B cell (primary cell): ENCODE measurements at regions not wholly inside any gene's neighbourhood (a gene's known extent, or its start where the extent isn't known, plus 50 kb on each side); places are given as distances from the start of the nearest gene placed in this dataset.

Source experiments
- ATAC-seq: fragments of 200-7000 bp; cut with Tn5 transposase; one replicate; pipeline ENCODE4 v1.10.0; 2021; ENCODE audit warnings: low read depth, mild to moderate bottlenecking, moderate number of reproducible peaks, moderate library complexity
- CTCF ChIA-PET: fragments of 350-600 bp; sonication (Branson Sonifier 250); formaldehyde crosslinking; loops from one replicate; lab custom pipeline; 2021; ENCODE audit warnings: antibody characterized with exemption, inconsistent platforms; lab: Charles Lee
- POLR2A ChIA-PET: fragments of 350-600 bp; sonication (Branson Sonifier 250); formaldehyde crosslinking; loops from one replicate; lab custom pipeline; 2021; ENCODE audit warnings: antibody characterized with exemption; lab: Charles Lee
- DNase-seq: peaks from one replicate; pipeline ENCODE4 v3.0.0; 2013
- H2AFZ ChIP-seq: 2 replicates; pipeline ENCODE4 v1.6.1; 2012; ENCODE audit warnings: mild to moderate bottlenecking, low read depth, low read length; ENCODE audit not compliant: insufficient read depth, poor library complexity, severe bottlenecking
- H3K27ac ChIP-seq, 2 donors: 1 replicate in 1 of 2; 2 replicates in 1 of 2; pipeline ENCODE4 v1.5.1; 2012 to 2013; ENCODE audit warnings: low read length in 2 of 2, mild to moderate bottlenecking in 2 of 2, moderate library complexity in 1 of 2
- H3K27me3 ChIP-seq, 4 experiments: fragments of 200-600 bp in 1 of 4; sonication (generic) in 1 of 4; replicated peaks in 1 of 4; 1 replicate in 2 of 4; 2 replicates in 2 of 4; pipeline versions ENCODE4 v1.6.1 to v1.7.0; 2013 to 2016; ENCODE audit warnings: low read length in 3 of 4, mild to moderate bottlenecking in 2 of 4, mixed read lengths in 1 of 4, moderate library complexity in 1 of 4; ENCODE audit not compliant: insufficient read depth in 4 of 4, control insufficient read depth in 3 of 4; ENCODE audit errors: control extremely low read depth in 1 of 4
- H3K36me3 ChIP-seq, 2 experiments: replicated peaks in 1 of 2; 1 replicate in 1 of 2; 2 replicates in 1 of 2; pipeline versions ENCODE4 v1.6.1 to v1.7.1; 2013; ENCODE audit warnings: low read length in 1 of 2; ENCODE audit not compliant: insufficient read depth in 2 of 2, control insufficient read depth in 1 of 2; ENCODE audit errors: control extremely low read depth in 1 of 2, extremely low read depth in 1 of 2
- H3K4me1 ChIP-seq, 2 donors: fragments of 200-600 bp in 1 of 2; sonication (generic) in 1 of 2; 1 replicate in 1 of 2; 2 replicates in 1 of 2; pipeline versions ENCODE4 v1.5.1 to v1.6.1; 2013 to 2017; ENCODE audit warnings: low read length in 2 of 2; ENCODE audit not compliant: control insufficient read depth in 2 of 2, insufficient read depth in 2 of 2
- H3K4me2 ChIP-seq: replicated peaks from 2 replicates; pipeline ENCODE3; 2012; ENCODE audit warnings: mild to moderate bottlenecking, low read depth, low read length; ENCODE audit not compliant: poor library complexity, severe bottlenecking
- H3K4me3 ChIP-seq, 5 experiments: fragments of 200-600 bp in 1 of 5; sonication (generic) in 1 of 5; 1 replicate in 3 of 5; 2 replicates in 2 of 5; pipeline versions ENCODE4 v1.5.1 to v1.7.0; 2011 to 2016; ENCODE audit warnings: low read length in 4 of 5, mild to moderate bottlenecking in 4 of 5, low read depth in 2 of 5, control low read depth in 1 of 5, moderate library complexity in 1 of 5; ENCODE audit not compliant: insufficient read depth in 1 of 5; ENCODE audit errors: control extremely low read depth in 1 of 5, extremely low read depth in 1 of 5
- H3K79me2 ChIP-seq: fragments of 200-600 bp; sonication (generic); one replicate; pipeline ENCODE4 v1.6.0; 2016; ENCODE audit warnings: low read length; ENCODE audit not compliant: control insufficient read depth, insufficient read depth
- H3K9ac ChIP-seq: fragments of 200-600 bp; sonication (generic); 2 replicates; pipeline ENCODE4 v1.6.1; 2017; ENCODE audit warnings: mild to moderate bottlenecking, low read length, moderate library complexity
- H3K9me3 ChIP-seq, 3 donors: one replicate each; pipeline versions ENCODE4 v1.6.1 to v1.7.1; 2013; ENCODE audit warnings: low read length in 2 of 3; ENCODE audit not compliant: control insufficient read depth in 2 of 3, insufficient read depth in 1 of 3; ENCODE audit errors: control extremely low read depth in 1 of 3
- H4K20me1 ChIP-seq: 2 replicates; pipeline ENCODE4 v1.6.0; 2012; ENCODE audit warnings: mild to moderate bottlenecking, low read length; ENCODE audit not compliant: insufficient read depth, control insufficient read depth, poor library complexity, severe bottlenecking
- H3K27ac Mint-ChIP-seq: one replicate; pipeline ENCODE4 v1.8.0; 2021; ENCODE audit warnings: mixed read lengths
- H3K27me3 Mint-ChIP-seq: one replicate; pipeline ENCODE4 v1.8.0; 2021; ENCODE audit warnings: mixed read lengths
- H3K4me1 Mint-ChIP-seq: one replicate; pipeline ENCODE4 v1.8.0; 2021; ENCODE audit warnings: mixed read lengths
- H3K4me3 Mint-ChIP-seq: one replicate; pipeline ENCODE4 v1.8.0; 2021; ENCODE audit warnings: mixed read lengths
- H3K9me3 Mint-ChIP-seq: one replicate; pipeline ENCODE4 v1.8.0; 2022; ENCODE audit warnings: mixed read lengths; ENCODE audit not compliant: insufficient read depth
- EZH2 ChIP-seq: IDR thresholded peaks from 2 replicates; pipeline ENCODE4 v1.6.1; 2012; ENCODE audit warnings: borderline replicate concordance, low read depth, mild to moderate bottlenecking, moderate library complexity, low read length; ENCODE audit not compliant: insufficient read depth, poor library complexity, severe bottlenecking
- WGBS: methylation state at CpG from one replicate; pipeline ENCODE4 v1.1.5; 2013; ENCODE audit warnings: missing lambda C conversion rate; ENCODE audit not compliant: insufficient coverage; 5-methylcytosine and 5-hydroxymethylcytosine counted together
- intact Hi-C: fragments of 100-400 bp; cut with micrococcal nuclease; formaldehyde crosslinking; loops from one replicate; pipeline ENCODE4 v1.10.0; 2022
- TF ChIP-seq, protein P1 (sequence below): fragments of 200-600 bp; IDR thresholded peaks from one replicate; pipeline ENCODE4 v1.8.0; 2022; ENCODE audit warnings: antibody characterized with exemption, mild to moderate bottlenecking

GRCh38 chr18:1392046-1392445 is 487.4 kb downstream of the ADCYAP1 start:
- POLR2A ChIA-PET: no interaction called here

DNA sequence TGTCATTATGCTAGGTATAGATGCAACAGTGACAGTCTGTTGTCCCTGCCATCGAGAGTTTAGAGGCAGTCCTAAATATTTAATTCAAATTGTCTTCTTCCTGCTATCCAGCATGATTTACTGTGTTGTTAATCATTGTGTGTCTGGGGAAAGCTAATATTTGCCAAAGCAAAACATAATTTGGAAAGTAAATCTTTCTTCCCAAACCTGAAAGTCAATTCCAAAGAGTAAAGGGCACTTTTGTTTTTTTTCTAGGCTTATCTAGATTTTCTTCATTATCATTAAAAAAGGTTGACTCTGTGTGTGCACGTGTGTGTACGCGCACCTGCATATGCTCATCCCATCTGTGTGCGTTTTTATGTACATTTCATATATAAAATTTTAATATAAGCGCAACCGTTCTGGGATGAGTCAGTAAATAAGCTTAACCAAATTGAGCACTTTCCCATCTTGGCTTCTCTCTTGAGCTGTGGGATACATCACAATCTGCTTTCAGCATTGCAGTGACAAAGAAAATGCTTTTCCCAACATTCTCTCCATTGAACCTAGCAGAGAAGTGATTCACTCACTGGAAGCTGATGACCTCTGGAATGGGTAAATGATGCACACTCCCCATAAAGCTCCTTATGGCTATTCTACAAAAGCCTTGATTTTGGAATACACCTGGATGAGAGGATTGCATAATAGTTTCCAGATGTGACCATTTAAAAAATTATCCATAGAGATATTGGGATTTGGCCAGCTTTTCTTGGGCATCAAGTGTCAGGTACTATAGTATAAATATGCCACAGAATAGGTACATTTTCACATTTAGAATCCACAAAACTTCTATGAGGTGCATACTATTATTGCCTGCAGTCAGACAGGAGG is 488.4 kb downstream of the ADCYAP1 start:
- H4K20me1 ChIP-seq: no peaks in the 10 kb centered on the region
- CTCF ChIA-PET: no interaction called here

More at GRCh38 chr18:1392046-1392445, 487.4 kb downstream of the ADCYAP1 start:
- Histone ChIP-seq H3K9me3 (no peaks in the 10 kb centered on the region), H3K27me3 (no peaks in the 10 kb centered on the region), H3K9ac (no peak overlapping the region), H3K4me3 (no peak overlapping the region), H2AFZ (no peak overlapping the region), H3K4me1 (no peaks in the 10 kb centered on the region), H3K4me2 (no peak overlapping the region), H3K36me3 (no peaks in the 10 kb centered on the region), H4K20me1 (no peaks in the 10 kb centered on the region), H3K79me2 (no peaks in the 10 kb centered on the region), H3K27ac (no peak overlapping the region)
- 93% methylated on average over 2 of the region's 3 CpGs for WGBS
- peaks cover 7% of the 10 kb centered on the region for H3K9me3 Mint-ChIP-seq
- intact Hi-C loops: no loop called here
- no peak overlapping the region for H3K4me3 Mint-ChIP-seq
- H3K27ac Mint-ChIP-seq: no peak overlapping the region
- H3K4me1 Mint-ChIP-seq: no peaks in the 10 kb centered on the region
- DNase-seq: no peak
- TF ChIP-seq, protein P1, sequence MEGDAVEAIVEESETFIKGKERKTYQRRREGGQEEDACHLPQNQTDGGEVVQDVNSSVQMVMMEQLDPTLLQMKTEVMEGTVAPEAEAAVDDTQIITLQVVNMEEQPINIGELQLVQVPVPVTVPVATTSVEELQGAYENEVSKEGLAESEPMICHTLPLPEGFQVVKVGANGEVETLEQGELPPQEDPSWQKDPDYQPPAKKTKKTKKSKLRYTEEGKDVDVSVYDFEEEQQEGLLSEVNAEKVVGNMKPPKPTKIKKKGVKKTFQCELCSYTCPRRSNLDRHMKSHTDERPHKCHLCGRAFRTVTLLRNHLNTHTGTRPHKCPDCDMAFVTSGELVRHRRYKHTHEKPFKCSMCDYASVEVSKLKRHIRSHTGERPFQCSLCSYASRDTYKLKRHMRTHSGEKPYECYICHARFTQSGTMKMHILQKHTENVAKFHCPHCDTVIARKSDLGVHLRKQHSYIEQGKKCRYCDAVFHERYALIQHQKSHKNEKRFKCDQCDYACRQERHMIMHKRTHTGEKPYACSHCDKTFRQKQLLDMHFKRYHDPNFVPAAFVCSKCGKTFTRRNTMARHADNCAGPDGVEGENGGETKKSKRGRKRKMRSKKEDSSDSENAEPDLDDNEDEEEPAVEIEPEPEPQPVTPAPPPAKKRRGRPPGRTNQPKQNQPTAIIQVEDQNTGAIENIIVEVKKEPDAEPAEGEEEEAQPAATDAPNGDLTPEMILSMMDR: no peak
- no peak for TF ChIP-seq EZH2
- CTCF ChIA-PET: no interaction called here
- H3K27me3 Mint-ChIP-seq: no peaks in the 10 kb centered on the region
- ATAC-seq: no peak

More for the DNA sequence above, 488.4 kb downstream of the ADCYAP1 start:
- H3K27ac Mint-ChIP-seq: no peak overlapping the region
- no peaks in the 10 kb centered on the region for H3K4me1 ChIP-seq
- intact Hi-C loops: no loop called here
- no peaks in the 10 kb centered on the region for H3K4me1 Mint-ChIP-seq
- TF ChIP-seq, protein P1: no peak
- TF ChIP-seq EZH2: no peak
- no peak overlapping the region for H2AFZ ChIP-seq
- ATAC-seq (no peak), DNase-seq (no peak)
- no peaks in the 10 kb centered on the region for H3K9me3 ChIP-seq
- H3K9me3 Mint-ChIP-seq: peaks cover 5% of the 10 kb centered on the region
- no peaks in the 10 kb centered on the region for H3K27me3 ChIP-seq
- no peak overlapping the region for H3K4me2 ChIP-seq
- no peak overlapping the region for H3K9ac ChIP-seq
- POLR2A ChIA-PET: no interaction called here
- H3K79me2 ChIP-seq: no peaks in the 10 kb centered on the region
- H3K4me3 Mint-ChIP-seq: no peak overlapping the region
- H3K36me3 ChIP-seq: no peaks in the 10 kb centered on the region
- WGBS: 100% methylated on average over 3 of the region's 7 CpGs
- H3K4me3 ChIP-seq: no peak overlapping the region
- no peak overlapping the region for H3K27ac ChIP-seq
- no peaks in the 10 kb centered on the region for H3K27me3 Mint-ChIP-seq
